K562 (cell line): ENCODE measurements at regions not wholly inside any gene's neighbourhood (a gene's known extent, or its start where the extent isn't known, plus 50 kb on each side); places are given as distances from the start of the nearest gene placed in this dataset.

Experiments
- ATAC-seq: fragments of 200-7000 bp; cut with Tn5 transposase; 3 replicates; pipeline ENCODE4 v1.9.1; 2020; ENCODE audit warnings: moderate library complexity
- BruUV-seq: library from RNA; stranded (reverse); fragments of 400-500 nt; replicated peaks from 2 replicates; lab custom pipeline; 2021; lab: Mats Ljungman, UMichigan
- CTCF ChIA-PET: fragments of 300-600 bp; formaldehyde crosslinking; extraction: SDS; loops from one replicate; lab custom pipeline; 2021; ENCODE audit warnings: low intra/inter-chr PET ratio; lab: Yijun Ruan, JAX
- POLR2A ChIA-PET: fragments of 300-600, 350-650 bp; sonication (Branson Sonifier 250); formaldehyde crosslinking; extraction: SDS; loops from one replicate; lab custom pipeline; 2021; ENCODE audit warnings: antibody characterized with exemption, inconsistent platforms; lab: Yijun Ruan, JAX
- DNase-seq, 4 experiments: peaks; one replicate each; pipeline versions ENCODE4 v3.0.0 to v3.0.0-alpha.2; 2011 to 2018; ENCODE audit warnings: low spot score in 3 of 4, mixed read lengths in 3 of 4; ENCODE audit errors: extremely low read depth in 1 of 4
- FAIRE-seq: peaks from 2 replicates; lab custom pipeline; 2011; peaks lifted over from hg19 to GRCh38; lab: Jason Lieb, UNC
- H2AFZ ChIP-seq: 2 replicates; pipeline ENCODE4 v1.6.0; 2011; ENCODE audit warnings: low read depth, low read length, control low read depth, inconsistent platforms
- H3K27ac ChIP-seq: fragments of 200-600 bp; 3 replicates; pipeline ENCODE4 v1.8.0; 2011; ENCODE audit warnings: low read depth, mild to moderate bottlenecking, control low read depth, inconsistent platforms, low read length, moderate library complexity, mixed read lengths; ENCODE audit errors: extremely low read depth
- H3K27me3 ChIP-seq, 2 experiments: fragments of 300-600 bp in 1 of 2; 2 replicates in 1 of 2; 3 replicates in 1 of 2; pipeline versions ENCODE4 v1.6.0 to v1.8.0; 2011; ENCODE audit warnings: inconsistent platforms in 2 of 2, low read length in 2 of 2, mild to moderate bottlenecking in 1 of 2, mixed read lengths in 1 of 2, moderate library complexity in 1 of 2; ENCODE audit not compliant: control insufficient read depth in 2 of 2, insufficient read depth in 2 of 2
- H3K36me3 ChIP-seq: fragments of 300-600 bp; 3 replicates; pipeline ENCODE4 v1.8.0; 2011; ENCODE audit warnings: mild to moderate bottlenecking, low read length, inconsistent platforms; ENCODE audit not compliant: control insufficient read depth, insufficient read depth
- H3K4me1 ChIP-seq, 2 experiments: fragments of 200-600 bp in 1 of 2; replicated peaks in 1 of 2; 2 replicates in 1 of 2; 3 replicates in 1 of 2; pipeline versions ENCODE4 v1.5.1 to v1.8.0; 2011; ENCODE audit warnings: inconsistent platforms in 2 of 2, low read length in 2 of 2, mild to moderate bottlenecking in 1 of 2, mixed read lengths in 1 of 2, moderate library complexity in 1 of 2; ENCODE audit not compliant: control insufficient read depth in 2 of 2, insufficient read depth in 2 of 2
- H3K4me2 ChIP-seq: 2 replicates; pipeline ENCODE4 v1.6.1; 2011; ENCODE audit warnings: low read length, control low read depth, inconsistent platforms, mixed read lengths; ENCODE audit not compliant: insufficient read depth
- H3K4me3 ChIP-seq: fragments of 200-600 bp; sonication (generic), shearing (Covaris generic); 2 replicates; pipeline ENCODE4 v1.5.1; 2016; ENCODE audit warnings: control low read depth, inconsistent platforms
- H3K79me2 ChIP-seq: fragments of 200-600 bp; 3 replicates; pipeline ENCODE4 v1.8.0; 2011; ENCODE audit warnings: low read length, inconsistent platforms; ENCODE audit not compliant: control insufficient read depth, insufficient read depth
- H3K9ac ChIP-seq, 2 experiments: 2 replicates each; pipeline versions ENCODE4 v1.6.0 to v1.6.1; 2011; ENCODE audit warnings: low read depth in 2 of 2, low read length in 2 of 2, control low read depth in 1 of 2, inconsistent platforms in 1 of 2, mild to moderate bottlenecking in 1 of 2, mixed read lengths in 1 of 2; ENCODE audit not compliant: insufficient read depth in 1 of 2
- H3K9me1 ChIP-seq: one replicate; pipeline ENCODE4 v1.6.0; 2011; ENCODE audit warnings: inconsistent platforms, mild to moderate bottlenecking, low read length, moderate library complexity; ENCODE audit not compliant: control insufficient read depth, insufficient read depth
- H3K9me3 ChIP-seq: replicated peaks from 2 replicates; pipeline ENCODE4 v1.5.1; 2011; ENCODE audit warnings: low read depth, low read length, inconsistent platforms; ENCODE audit not compliant: control insufficient read depth, insufficient read depth
- H4K20me1 ChIP-seq: replicated peaks from 2 replicates; pipeline ENCODE4 v1.6.1; 2011; ENCODE audit warnings: low read length, inconsistent platforms, mixed read lengths; ENCODE audit not compliant: control insufficient read depth, insufficient read depth
- ARHGAP35 ChIP-seq: fragments of 450-650 bp; IDR thresholded peaks from 2 replicates; pipeline ENCODE4 v1.6.1; 2018; ENCODE audit not compliant: partially characterized antibody
- CREM ChIP-seq: IDR thresholded peaks from 2 replicates; pipeline ENCODE4 v1.6.1; 2014; ENCODE audit warnings: antibody characterized with exemption, low read depth
- ZNF263 ChIP-seq: sonication (generic); formaldehyde crosslinking; IDR thresholded peaks from 2 replicates; pipeline ENCODE4 v1.8.0; 2022; ENCODE audit warnings: mild to moderate bottlenecking, missing genetic modification reagents, borderline replicate concordance
- WGBS: fragments of 100-300 bp; shearing (Covaris generic); methylation state at CpG from one replicate; pipeline ENCODE4 v1.1.6; 2016; ENCODE audit warnings: low coverage, mixed read lengths; ENCODE audit not compliant: insufficient coverage; ENCODE audit errors: missing lambda C conversion rate; 5-methylcytosine and 5-hydroxymethylcytosine counted together
- in situ Hi-C: fragments of 300-500 bp; cut with MboI; formaldehyde crosslinking; loops from 4 replicates; pipeline ENCODE4 v1.15.0; 2018; ENCODE audit warnings: inconsistent platforms, mixed read lengths
- intact Hi-C: fragments of 100-400 bp; cut with micrococcal nuclease; formaldehyde crosslinking; loops from 2 replicates; pipeline ENCODE4 v1.14.2; 2022
- TF ChIP-seq, protein P1 (sequence below): sonication (generic); formaldehyde crosslinking; IDR thresholded peaks from 2 replicates; pipeline ENCODE4 v1.8.0; 2023; ENCODE audit warnings: mild to moderate bottlenecking, missing genetic modification reagents
- TF ChIP-seq, protein P2 (sequence below): IDR thresholded peaks from 2 replicates; pipeline ENCODE4 v1.6.1; 2011; ENCODE audit not compliant: insufficient read length; ENCODE audit errors: extremely low read depth
- TF ChIP-seq, protein P3 (sequence below): fragments of 150-350 bp; conservative IDR thresholded peaks from 2 replicates; pipeline ENCODE4 v1.6.1; 2014; ENCODE audit warnings: low read length
- TF ChIP-seq, protein P4 (sequence below): fragments of 200-400 bp; formaldehyde crosslinking; IDR thresholded peaks from 2 replicates; pipeline ENCODE4 v1.6.1; 2017; ENCODE audit warnings: mild to moderate bottlenecking, low read depth, low read length, moderate library complexity

DNA sequence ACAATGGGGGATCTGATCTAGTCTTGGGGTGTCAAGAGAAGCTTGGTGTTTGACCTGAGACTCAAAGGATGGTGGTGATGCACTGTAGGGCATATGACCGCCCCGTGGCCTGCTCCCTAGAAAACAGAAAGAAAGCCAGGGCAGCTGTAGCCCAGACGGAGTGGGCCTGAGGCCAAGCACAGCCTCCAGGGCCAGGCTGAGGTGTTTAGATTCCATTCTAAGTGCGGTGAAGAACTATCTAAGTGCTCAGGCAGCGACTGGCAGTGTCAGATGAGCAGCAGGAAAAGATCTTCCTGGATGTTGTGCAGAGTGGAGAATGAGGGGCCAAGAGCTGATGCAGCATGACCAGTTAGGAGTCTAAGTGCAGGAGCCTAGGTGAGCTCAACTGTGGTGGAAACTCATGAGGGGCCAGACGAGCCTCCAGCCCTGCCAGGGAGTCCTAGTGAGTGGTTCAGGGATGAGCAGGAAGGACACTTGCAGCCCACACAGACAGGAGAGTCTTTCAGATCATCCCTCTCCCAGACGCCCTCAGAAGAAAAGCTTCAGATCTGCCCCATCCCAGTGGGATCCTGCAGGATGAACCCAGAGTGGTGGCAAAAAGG lies 314.2 kb upstream of the CCL2 start:
- TF ChIP-seq, protein P1, sequence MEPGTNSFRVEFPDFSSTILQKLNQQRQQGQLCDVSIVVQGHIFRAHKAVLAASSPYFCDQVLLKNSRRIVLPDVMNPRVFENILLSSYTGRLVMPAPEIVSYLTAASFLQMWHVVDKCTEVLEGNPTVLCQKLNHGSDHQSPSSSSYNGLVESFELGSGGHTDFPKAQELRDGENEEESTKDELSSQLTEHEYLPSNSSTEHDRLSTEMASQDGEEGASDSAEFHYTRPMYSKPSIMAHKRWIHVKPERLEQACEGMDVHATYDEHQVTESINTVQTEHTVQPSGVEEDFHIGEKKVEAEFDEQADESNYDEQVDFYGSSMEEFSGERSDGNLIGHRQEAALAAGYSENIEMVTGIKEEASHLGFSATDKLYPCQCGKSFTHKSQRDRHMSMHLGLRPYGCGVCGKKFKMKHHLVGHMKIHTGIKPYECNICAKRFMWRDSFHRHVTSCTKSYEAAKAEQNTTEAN (CRISPR knock-in tag), result no peak
- TF ChIP-seq ZNF263 (CRISPR knock-in tag) (no peak), CREM (no peak)
- WGBS, result 32% methylated on average over 7 of the region's 7 CpGs
- Histone ChIP-seq H3K27me3 (no peaks in the 10 kb centered on the region), H3K36me3 (no peaks in the 10 kb centered on the region), H3K79me2 (no peaks in the 10 kb centered on the region), H3K27ac (no peak overlapping the region), H3K9me3 (no peaks in the 10 kb centered on the region), H3K4me2 (no peak overlapping the region), H2AFZ (no peak overlapping the region), H3K4me3 (no peak overlapping the region), H3K9me1 (no peaks in the 10 kb centered on the region), H3K4me1 (peaks cover 8 to 45% of the 10 kb centered on the region in 2 experiments; a peak in 4 of 5 replicates), H4K20me1 (no peaks in the 10 kb centered on the region), H3K9ac (no peak overlapping the region)
- ChIA-PET POLR2A (interaction anchor here (0.9 to 1.9 kb wide), 6 partner anchors 9 to 198 kb away, joined by 3 to 7 read pairs (median 5); no protein-coding TSS in a partner anchor), CTCF (interaction anchor here (0.5 kb wide), 1 partner anchor 114 kb away, joined by 3 read pairs; no protein-coding TSS in a partner anchor)
- FAIRE-seq, result no peak
- in situ Hi-C loops, result no loop called here
- no peak for DNase-seq
- intact Hi-C loops, result no loop called here
- no peak for ATAC-seq
- no TSS peak for BruUV-seq

DNA sequence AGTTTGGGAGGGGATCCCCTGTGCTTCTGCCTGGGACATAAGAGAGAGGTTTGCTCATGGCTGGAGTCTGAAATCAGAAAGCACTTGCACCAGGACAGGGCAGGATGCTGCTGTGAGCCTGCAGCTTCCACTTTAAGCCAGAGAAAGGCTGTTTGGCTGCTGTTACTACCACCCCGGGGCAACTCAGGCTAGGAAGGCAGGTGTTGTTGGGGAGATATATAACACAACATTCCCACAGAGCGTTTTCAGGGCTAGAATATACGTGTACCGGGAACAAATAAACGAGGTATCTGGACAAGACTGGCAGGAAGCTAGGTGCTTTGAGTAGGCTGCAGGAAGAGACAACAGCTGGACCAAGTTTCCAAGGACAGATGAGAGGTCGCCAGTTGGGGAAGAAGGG lies 313.3 kb upstream of the CCL2 start:
- Histone ChIP-seq H3K79me2 (no peaks in the 10 kb centered on the region), H3K36me3 (no peaks in the 10 kb centered on the region), H3K27me3 (no peaks in the 10 kb centered on the region), H3K4me1 (peaks cover 8 to 46% of the 10 kb centered on the region in 2 experiments; a peak in 4 of 5 replicates), H3K4me3 (no peak overlapping the region), H3K9me1 (no peaks in the 10 kb centered on the region), H3K9me3 (no peaks in the 10 kb centered on the region), H3K9ac (no peak overlapping the region), H3K4me2 (peak overlapping the region; percentile 35; the same call in 1 of the 2 replicates), H3K27ac (no peak overlapping the region), H4K20me1 (no peaks in the 10 kb centered on the region), H2AFZ (no peak overlapping the region; the same call in 1 of the 2 replicates)
- BruUV-seq, result no TSS peak
- no peak for FAIRE-seq
- ChIA-PET POLR2A (interaction anchor here (0.6 to 1.9 kb wide), 8 partner anchors 10 to 86 kb away, joined by 3 to 7 read pairs (median 4); no protein-coding TSS in a partner anchor), CTCF (no interaction called here)
- intact Hi-C loops, result no loop called here
- no peak for ATAC-seq
- no peak for DNase-seq
- 52% methylated on average over 6 of the region's 6 CpGs for WGBS
- in situ Hi-C loops, result no loop called here
- TF ChIP-seq, protein P2, sequence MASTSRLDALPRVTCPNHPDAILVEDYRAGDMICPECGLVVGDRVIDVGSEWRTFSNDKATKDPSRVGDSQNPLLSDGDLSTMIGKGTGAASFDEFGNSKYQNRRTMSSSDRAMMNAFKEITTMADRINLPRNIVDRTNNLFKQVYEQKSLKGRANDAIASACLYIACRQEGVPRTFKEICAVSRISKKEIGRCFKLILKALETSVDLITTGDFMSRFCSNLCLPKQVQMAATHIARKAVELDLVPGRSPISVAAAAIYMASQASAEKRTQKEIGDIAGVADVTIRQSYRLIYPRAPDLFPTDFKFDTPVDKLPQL, result no peak
- TF ChIP-seq, protein P3, sequence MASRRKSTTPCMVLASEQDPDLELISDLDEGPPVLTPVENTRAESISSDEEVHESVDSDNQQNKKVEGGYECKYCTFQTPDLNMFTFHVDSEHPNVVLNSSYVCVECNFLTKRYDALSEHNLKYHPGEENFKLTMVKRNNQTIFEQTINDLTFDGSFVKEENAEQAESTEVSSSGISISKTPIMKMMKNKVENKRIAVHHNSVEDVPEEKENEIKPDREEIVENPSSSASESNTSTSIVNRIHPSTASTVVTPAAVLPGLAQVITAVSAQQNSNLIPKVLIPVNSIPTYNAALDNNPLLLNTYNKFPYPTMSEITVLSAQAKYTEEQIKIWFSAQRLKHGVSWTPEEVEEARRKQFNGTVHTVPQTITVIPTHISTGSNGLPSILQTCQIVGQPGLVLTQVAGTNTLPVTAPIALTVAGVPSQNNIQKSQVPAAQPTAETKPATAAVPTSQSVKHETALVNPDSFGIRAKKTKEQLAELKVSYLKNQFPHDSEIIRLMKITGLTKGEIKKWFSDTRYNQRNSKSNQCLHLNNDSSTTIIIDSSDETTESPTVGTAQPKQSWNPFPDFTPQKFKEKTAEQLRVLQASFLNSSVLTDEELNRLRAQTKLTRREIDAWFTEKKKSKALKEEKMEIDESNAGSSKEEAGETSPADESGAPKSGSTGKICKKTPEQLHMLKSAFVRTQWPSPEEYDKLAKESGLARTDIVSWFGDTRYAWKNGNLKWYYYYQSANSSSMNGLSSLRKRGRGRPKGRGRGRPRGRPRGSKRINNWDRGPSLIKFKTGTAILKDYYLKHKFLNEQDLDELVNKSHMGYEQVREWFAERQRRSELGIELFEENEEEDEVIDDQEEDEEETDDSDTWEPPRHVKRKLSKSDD, result no peak
- TF ChIP-seq ARHGAP35, result no peak
- TF ChIP-seq, protein P4, sequence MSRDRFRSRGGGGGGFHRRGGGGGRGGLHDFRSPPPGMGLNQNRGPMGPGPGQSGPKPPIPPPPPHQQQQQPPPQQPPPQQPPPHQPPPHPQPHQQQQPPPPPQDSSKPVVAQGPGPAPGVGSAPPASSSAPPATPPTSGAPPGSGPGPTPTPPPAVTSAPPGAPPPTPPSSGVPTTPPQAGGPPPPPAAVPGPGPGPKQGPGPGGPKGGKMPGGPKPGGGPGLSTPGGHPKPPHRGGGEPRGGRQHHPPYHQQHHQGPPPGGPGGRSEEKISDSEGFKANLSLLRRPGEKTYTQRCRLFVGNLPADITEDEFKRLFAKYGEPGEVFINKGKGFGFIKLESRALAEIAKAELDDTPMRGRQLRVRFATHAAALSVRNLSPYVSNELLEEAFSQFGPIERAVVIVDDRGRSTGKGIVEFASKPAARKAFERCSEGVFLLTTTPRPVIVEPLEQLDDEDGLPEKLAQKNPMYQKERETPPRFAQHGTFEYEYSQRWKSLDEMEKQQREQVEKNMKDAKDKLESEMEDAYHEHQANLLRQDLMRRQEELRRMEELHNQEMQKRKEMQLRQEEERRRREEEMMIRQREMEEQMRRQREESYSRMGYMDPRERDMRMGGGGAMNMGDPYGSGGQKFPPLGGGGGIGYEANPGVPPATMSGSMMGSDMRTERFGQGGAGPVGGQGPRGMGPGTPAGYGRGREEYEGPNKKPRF, result no peak
